ENCODE measurements at regions not wholly inside any gene's neighbourhood (a gene's known extent, or its start where the extent isn't known, plus 50 kb on each side); places are given as distances from the start of the nearest gene placed in this dataset.

DNA sequence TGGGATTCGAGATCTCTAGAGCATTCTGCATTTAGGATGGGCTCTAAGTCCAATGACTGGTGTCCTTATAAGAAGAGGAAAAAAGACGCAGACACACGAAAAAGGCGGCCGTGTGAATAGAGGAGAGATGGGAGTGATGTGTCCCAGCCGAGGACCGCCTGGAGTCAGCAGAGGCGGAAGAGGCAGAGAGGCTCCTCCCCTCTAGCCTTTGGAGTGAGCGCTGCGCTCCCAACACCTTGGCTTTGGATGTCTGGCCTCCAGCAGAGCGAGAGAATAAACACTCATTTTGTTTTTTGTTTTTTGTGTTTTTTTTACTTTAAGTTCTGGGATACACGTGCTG, 83.0 kb upstream of the RTL6 start (continued):
- TF ChIP-seq, protein P1, sequence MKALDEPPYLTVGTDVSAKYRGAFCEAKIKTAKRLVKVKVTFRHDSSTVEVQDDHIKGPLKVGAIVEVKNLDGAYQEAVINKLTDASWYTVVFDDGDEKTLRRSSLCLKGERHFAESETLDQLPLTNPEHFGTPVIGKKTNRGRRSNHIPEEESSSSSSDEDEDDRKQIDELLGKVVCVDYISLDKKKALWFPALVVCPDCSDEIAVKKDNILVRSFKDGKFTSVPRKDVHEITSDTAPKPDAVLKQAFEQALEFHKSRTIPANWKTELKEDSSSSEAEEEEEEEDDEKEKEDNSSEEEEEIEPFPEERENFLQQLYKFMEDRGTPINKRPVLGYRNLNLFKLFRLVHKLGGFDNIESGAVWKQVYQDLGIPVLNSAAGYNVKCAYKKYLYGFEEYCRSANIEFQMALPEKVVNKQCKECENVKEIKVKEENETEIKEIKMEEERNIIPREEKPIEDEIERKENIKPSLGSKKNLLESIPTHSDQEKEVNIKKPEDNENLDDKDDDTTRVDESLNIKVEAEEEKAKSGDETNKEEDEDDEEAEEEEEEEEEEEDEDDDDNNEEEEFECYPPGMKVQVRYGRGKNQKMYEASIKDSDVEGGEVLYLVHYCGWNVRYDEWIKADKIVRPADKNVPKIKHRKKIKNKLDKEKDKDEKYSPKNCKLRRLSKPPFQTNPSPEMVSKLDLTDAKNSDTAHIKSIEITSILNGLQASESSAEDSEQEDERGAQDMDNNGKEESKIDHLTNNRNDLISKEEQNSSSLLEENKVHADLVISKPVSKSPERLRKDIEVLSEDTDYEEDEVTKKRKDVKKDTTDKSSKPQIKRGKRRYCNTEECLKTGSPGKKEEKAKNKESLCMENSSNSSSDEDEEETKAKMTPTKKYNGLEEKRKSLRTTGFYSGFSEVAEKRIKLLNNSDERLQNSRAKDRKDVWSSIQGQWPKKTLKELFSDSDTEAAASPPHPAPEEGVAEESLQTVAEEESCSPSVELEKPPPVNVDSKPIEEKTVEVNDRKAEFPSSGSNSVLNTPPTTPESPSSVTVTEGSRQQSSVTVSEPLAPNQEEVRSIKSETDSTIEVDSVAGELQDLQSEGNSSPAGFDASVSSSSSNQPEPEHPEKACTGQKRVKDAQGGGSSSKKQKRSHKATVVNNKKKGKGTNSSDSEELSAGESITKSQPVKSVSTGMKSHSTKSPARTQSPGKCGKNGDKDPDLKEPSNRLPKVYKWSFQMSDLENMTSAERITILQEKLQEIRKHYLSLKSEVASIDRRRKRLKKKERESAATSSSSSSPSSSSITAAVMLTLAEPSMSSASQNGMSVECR (CRISPR knock-in tag; IDR thresholded peaks at IDR 0.05; ENCODE audit: borderline replicate concordance), result no peak
- TF ChIP-seq, protein P2, sequence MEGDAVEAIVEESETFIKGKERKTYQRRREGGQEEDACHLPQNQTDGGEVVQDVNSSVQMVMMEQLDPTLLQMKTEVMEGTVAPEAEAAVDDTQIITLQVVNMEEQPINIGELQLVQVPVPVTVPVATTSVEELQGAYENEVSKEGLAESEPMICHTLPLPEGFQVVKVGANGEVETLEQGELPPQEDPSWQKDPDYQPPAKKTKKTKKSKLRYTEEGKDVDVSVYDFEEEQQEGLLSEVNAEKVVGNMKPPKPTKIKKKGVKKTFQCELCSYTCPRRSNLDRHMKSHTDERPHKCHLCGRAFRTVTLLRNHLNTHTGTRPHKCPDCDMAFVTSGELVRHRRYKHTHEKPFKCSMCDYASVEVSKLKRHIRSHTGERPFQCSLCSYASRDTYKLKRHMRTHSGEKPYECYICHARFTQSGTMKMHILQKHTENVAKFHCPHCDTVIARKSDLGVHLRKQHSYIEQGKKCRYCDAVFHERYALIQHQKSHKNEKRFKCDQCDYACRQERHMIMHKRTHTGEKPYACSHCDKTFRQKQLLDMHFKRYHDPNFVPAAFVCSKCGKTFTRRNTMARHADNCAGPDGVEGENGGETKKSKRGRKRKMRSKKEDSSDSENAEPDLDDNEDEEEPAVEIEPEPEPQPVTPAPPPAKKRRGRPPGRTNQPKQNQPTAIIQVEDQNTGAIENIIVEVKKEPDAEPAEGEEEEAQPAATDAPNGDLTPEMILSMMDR (IDR thresholded peaks at IDR 0.05), result no peak
- TF ChIP-seq, protein P3, sequence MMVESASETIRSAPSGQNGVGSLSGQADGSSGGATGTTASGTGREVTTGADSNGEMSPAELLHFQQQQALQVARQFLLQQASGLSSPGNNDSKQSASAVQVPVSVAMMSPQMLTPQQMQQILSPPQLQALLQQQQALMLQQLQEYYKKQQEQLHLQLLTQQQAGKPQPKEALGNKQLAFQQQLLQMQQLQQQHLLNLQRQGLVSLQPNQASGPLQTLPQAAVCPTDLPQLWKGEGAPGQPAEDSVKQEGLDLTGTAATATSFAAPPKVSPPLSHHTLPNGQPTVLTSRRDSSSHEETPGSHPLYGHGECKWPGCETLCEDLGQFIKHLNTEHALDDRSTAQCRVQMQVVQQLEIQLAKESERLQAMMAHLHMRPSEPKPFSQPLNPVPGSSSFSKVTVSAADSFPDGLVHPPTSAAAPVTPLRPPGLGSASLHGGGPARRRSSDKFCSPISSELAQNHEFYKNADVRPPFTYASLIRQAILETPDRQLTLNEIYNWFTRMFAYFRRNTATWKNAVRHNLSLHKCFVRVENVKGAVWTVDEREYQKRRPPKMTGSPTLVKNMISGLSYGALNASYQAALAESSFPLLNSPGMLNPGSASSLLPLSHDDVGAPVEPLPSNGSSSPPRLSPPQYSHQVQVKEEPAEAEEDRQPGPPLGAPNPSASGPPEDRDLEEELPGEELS (CRISPR knock-in tag; IDR thresholded peaks at IDR 0.05), result no peak
- TF ChIP-seq, protein P4, sequence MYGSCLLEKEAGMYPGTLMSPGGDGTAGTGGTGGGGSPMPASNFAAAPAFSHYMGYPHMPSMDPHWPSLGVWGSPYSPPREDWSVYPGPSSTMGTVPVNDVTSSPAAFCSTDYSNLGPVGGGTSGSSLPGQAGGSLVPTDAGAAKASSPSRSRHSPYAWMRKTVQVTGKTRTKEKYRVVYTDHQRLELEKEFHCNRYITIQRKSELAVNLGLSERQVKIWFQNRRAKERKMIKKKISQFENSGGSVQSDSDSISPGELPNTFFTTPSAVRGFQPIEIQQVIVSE (CRISPR knock-in tag; IDR thresholded peaks at IDR 0.05; ENCODE audit: borderline replicate concordance), result no peak

DNA sequence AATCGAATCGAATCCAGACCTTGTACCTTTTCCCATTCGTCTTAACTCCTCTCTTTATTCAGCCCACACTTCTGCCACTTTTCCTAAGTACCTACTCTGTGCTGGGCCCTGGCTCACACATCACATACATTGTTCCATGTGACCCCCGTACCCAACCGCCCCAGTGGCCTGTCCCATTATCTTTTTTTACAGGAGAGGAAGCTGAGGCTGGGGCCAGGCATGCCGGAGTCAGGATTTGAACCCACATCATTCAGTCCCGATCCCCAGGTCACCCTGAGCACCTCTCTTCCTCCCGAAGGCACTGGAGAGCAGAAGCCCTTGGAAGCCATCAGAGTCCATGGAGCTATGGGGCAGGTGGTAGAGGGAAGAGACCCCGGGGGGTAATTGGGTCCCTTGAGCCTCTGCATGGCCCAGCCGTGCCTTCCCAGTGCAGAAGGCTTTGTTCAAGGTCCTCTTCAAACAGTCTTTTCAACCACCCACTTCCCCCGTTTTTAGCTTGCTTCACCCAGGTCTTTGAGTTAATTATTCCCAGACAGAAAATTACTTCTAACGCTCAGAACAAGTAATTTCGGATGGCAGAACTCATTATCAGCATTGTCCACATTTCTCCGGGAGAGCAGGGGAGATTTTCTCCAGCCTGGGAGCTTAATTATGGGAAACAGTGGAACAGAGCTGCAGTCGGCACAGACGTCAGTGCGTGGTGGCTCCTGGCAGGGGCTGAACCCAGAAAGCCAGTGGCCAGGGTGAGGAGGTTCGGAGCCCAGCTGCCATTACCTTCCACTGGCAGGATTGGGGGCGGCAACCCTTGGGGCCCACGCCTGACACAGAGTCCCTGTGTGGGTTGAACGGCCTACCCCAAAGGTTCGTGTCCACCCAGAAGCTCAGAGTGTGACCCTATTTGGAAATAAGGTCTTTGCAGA, 82.4 kb upstream of the RTL6 start:
- Mint-ChIP-seq H3K27me3 (ENCODE audit: low read depth) (no peaks in the 10 kb centered on the region), H3K27ac (no peak overlapping the region), H3K9me3 (no peaks in the 10 kb centered on the region), H3K4me3 (no peak overlapping the region), H3K4me1 (no peaks in the 10 kb centered on the region), H3K36me3 (no peaks in the 10 kb centered on the region)
- ChIA-PET POLR2A (no interaction called here), CTCF (interaction anchor here (0.5 to 0.9 kb wide), 2 partner anchors 44 to 220 kb away, joined by 3 to 5 read pairs; no protein-coding TSS in a partner anchor)
- ATAC-seq (no peak), DNase-seq (ENCODE audit: low spot score) (no peak)
- TF ChIP-seq, protein P5, sequence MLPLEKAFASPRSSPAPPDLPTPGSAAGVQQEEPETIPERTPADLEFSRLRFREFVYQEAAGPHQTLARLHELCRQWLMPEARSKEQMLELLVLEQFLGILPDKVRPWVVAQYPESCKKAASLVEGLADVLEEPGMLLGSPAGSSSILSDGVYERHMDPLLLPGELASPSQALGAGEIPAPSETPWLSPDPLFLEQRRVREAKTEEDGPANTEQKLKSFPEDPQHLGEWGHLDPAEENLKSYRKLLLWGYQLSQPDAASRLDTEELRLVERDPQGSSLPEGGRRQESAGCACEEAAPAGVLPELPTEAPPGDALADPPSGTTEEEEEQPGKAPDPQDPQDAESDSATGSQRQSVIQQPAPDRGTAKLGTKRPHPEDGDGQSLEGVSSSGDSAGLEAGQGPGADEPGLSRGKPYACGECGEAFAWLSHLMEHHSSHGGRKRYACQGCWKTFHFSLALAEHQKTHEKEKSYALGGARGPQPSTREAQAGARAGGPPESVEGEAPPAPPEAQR (CRISPR knock-in tag; IDR thresholded peaks at IDR 0.05), result no peak
- TF ChIP-seq SMAD4 (CRISPR knock-in tag; IDR thresholded peaks at IDR 0.05), result no peak
- TF ChIP-seq, protein P6, sequence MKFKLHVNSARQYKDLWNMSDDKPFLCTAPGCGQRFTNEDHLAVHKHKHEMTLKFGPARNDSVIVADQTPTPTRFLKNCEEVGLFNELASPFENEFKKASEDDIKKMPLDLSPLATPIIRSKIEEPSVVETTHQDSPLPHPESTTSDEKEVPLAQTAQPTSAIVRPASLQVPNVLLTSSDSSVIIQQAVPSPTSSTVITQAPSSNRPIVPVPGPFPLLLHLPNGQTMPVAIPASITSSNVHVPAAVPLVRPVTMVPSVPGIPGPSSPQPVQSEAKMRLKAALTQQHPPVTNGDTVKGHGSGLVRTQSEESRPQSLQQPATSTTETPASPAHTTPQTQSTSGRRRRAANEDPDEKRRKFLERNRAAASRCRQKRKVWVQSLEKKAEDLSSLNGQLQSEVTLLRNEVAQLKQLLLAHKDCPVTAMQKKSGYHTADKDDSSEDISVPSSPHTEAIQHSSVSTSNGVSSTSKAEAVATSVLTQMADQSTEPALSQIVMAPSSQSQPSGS (CRISPR knock-in tag; IDR thresholded peaks at IDR 0.05; ENCODE audit: borderline replicate concordance, low read depth), result no peak
- TF ChIP-seq, protein P7, sequence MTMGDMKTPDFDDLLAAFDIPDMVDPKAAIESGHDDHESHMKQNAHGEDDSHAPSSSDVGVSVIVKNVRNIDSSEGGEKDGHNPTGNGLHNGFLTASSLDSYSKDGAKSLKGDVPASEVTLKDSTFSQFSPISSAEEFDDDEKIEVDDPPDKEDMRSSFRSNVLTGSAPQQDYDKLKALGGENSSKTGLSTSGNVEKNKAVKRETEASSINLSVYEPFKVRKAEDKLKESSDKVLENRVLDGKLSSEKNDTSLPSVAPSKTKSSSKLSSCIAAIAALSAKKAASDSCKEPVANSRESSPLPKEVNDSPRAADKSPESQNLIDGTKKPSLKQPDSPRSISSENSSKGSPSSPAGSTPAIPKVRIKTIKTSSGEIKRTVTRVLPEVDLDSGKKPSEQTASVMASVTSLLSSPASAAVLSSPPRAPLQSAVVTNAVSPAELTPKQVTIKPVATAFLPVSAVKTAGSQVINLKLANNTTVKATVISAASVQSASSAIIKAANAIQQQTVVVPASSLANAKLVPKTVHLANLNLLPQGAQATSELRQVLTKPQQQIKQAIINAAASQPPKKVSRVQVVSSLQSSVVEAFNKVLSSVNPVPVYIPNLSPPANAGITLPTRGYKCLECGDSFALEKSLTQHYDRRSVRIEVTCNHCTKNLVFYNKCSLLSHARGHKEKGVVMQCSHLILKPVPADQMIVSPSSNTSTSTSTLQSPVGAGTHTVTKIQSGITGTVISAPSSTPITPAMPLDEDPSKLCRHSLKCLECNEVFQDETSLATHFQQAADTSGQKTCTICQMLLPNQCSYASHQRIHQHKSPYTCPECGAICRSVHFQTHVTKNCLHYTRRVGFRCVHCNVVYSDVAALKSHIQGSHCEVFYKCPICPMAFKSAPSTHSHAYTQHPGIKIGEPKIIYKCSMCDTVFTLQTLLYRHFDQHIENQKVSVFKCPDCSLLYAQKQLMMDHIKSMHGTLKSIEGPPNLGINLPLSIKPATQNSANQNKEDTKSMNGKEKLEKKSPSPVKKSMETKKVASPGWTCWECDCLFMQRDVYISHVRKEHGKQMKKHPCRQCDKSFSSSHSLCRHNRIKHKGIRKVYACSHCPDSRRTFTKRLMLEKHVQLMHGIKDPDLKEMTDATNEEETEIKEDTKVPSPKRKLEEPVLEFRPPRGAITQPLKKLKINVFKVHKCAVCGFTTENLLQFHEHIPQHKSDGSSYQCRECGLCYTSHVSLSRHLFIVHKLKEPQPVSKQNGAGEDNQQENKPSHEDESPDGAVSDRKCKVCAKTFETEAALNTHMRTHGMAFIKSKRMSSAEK (CRISPR knock-in tag; IDR thresholded peaks at IDR 0.05; ENCODE audit: borderline replicate concordance), result no peak
- TF ChIP-seq, protein P8, sequence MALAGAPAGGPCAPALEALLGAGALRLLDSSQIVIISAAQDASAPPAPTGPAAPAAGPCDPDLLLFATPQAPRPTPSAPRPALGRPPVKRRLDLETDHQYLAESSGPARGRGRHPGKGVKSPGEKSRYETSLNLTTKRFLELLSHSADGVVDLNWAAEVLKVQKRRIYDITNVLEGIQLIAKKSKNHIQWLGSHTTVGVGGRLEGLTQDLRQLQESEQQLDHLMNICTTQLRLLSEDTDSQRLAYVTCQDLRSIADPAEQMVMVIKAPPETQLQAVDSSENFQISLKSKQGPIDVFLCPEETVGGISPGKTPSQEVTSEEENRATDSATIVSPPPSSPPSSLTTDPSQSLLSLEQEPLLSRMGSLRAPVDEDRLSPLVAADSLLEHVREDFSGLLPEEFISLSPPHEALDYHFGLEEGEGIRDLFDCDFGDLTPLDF (CRISPR knock-in tag; IDR thresholded peaks at IDR 0.05), result no peak
- TF ChIP-seq ZNF317 (CRISPR knock-in tag; IDR thresholded peaks at IDR 0.05; ENCODE audit: borderline replicate concordance, low read depth), result no peak

All from WTC11 (cell line).